Astrocyte (in vitro differentiated cells and primary cell): ENCODE measurements at regions not wholly inside any gene's neighbourhood (a gene's known extent, or its start where the extent isn't known, plus 50 kb on each side); places are given as distances from the start of the nearest gene placed in this dataset.

ENCODE experiments used
- DNase-seq: peaks from one replicate; pipeline ENCODE4 v3.0.0-alpha.2; 2010; ENCODE audit warnings: low read depth
- FAIRE-seq: peaks from 2 replicates; lab custom pipeline; 2011; peaks lifted over from hg19 to GRCh38; lab: Jason Lieb, UNC
- H2AFZ ChIP-seq: 2 replicates; pipeline ENCODE4 v1.6.0; 2012; ENCODE audit warnings: low read depth, low read length, inconsistent platforms
- H3K27ac ChIP-seq: 2 replicates; pipeline ENCODE4 v1.5.1; 2011; ENCODE audit warnings: low read depth, low read length, inconsistent platforms
- H3K27me3 ChIP-seq: 2 replicates; pipeline ENCODE4 v1.6.0; 2011; ENCODE audit warnings: low read length, inconsistent platforms; ENCODE audit not compliant: insufficient read depth
- H3K36me3 ChIP-seq: 2 replicates; pipeline ENCODE4 v1.5.1; 2011; ENCODE audit warnings: low read length, inconsistent platforms; ENCODE audit not compliant: insufficient read depth
- H3K4me1 ChIP-seq: 2 replicates; pipeline ENCODE4 v1.5.1; 2011; ENCODE audit warnings: low read length, inconsistent platforms; ENCODE audit not compliant: insufficient read depth
- H3K4me2 ChIP-seq: 2 replicates; pipeline ENCODE4 v1.6.0; 2012; ENCODE audit warnings: low read length, inconsistent platforms
- H3K4me3 ChIP-seq: 2 replicates; pipeline ENCODE4 v1.5.1; 2011; ENCODE audit warnings: low read depth, mild to moderate bottlenecking, low read length, inconsistent platforms; ENCODE audit not compliant: insufficient read depth
- H3K79me2 ChIP-seq: 2 replicates; pipeline ENCODE4 v1.6.0; 2012; ENCODE audit warnings: mild to moderate bottlenecking, low read length, inconsistent platforms; ENCODE audit not compliant: insufficient read depth
- H3K9ac ChIP-seq: 2 replicates; pipeline ENCODE4 v1.6.0; 2012; ENCODE audit warnings: mild to moderate bottlenecking, low read length, inconsistent platforms
- H3K9me3 ChIP-seq: 2 replicates; pipeline ENCODE4 v1.5.1; 2012; ENCODE audit warnings: low read depth, mild to moderate bottlenecking, low read length, inconsistent platforms; ENCODE audit not compliant: insufficient read depth
- H4K20me1 ChIP-seq: 2 replicates; pipeline ENCODE4 v1.6.0; 2012; ENCODE audit warnings: low read length, inconsistent platforms; ENCODE audit not compliant: insufficient read depth
- H3K27ac Mint-ChIP-seq: one replicate; pipeline ENCODE4 v1.8.0; 2021; ENCODE audit warnings: mild to moderate bottlenecking, mixed read lengths; ENCODE audit not compliant: unreplicated experiment
- H3K27me3 Mint-ChIP-seq: one replicate; pipeline ENCODE4 v1.8.0; 2021; ENCODE audit warnings: low read depth, mixed read lengths; ENCODE audit not compliant: unreplicated experiment
- H3K36me3 Mint-ChIP-seq: one replicate; pipeline ENCODE4 v1.8.0; 2021; ENCODE audit warnings: low read depth, mixed read lengths; ENCODE audit not compliant: unreplicated experiment
- H3K4me1 Mint-ChIP-seq: one replicate; pipeline ENCODE4 v1.8.0; 2021; ENCODE audit warnings: low read depth, mixed read lengths; ENCODE audit not compliant: unreplicated experiment
- H3K4me3 Mint-ChIP-seq: one replicate; pipeline ENCODE4 v1.8.0; 2021; ENCODE audit warnings: mild to moderate bottlenecking, moderate library complexity, mixed read lengths; ENCODE audit not compliant: unreplicated experiment
- H3K9me3 Mint-ChIP-seq: one replicate; pipeline ENCODE4 v1.8.0; 2021; ENCODE audit warnings: mild to moderate bottlenecking, mixed read lengths; ENCODE audit not compliant: unreplicated experiment
- EZH2 ChIP-seq: IDR thresholded peaks from 2 replicates; pipeline ENCODE4 v1.6.1; 2012; ENCODE audit warnings: mild to moderate bottlenecking, low read length, inconsistent platforms; ENCODE audit not compliant: insufficient read depth
- TF ChIP-seq, protein P1 (sequence below): IDR thresholded peaks from 2 replicates; pipeline ENCODE4 v1.5.1; 2011; ENCODE audit warnings: low read depth, mild to moderate bottlenecking, inconsistent platforms, low read length, moderate library complexity; ENCODE audit not compliant: insufficient read depth

- Histone ChIP-seq H3K9ac (no peak overlapping the region), H3K4me2 (no peak overlapping the region), H3K4me1 (peaks cover 13% of the 10 kb centered on the region), H3K9me3 (no peaks in the 10 kb centered on the region), H3K79me2 (no peaks in the 10 kb centered on the region), H3K4me3 (no peak overlapping the region), H3K36me3 (no peaks in the 10 kb centered on the region), H3K27ac (no peak overlapping the region), H3K27me3 (no peaks in the 10 kb centered on the region), H2AFZ (no peak overlapping the region), H4K20me1 (no peaks in the 10 kb centered on the region)
- Mint-ChIP-seq H3K9me3 (peaks cover 7% of the 10 kb centered on the region), H3K4me3 (no peak overlapping the region), H3K36me3 (no peaks in the 10 kb centered on the region), H3K27me3 (peaks cover 23% of the 10 kb centered on the region), H3K27ac (no peak overlapping the region), H3K4me1 (no peaks in the 10 kb centered on the region)
- FAIRE-seq (no peak), DNase-seq (no peak)
- TF ChIP-seq, protein P1, sequence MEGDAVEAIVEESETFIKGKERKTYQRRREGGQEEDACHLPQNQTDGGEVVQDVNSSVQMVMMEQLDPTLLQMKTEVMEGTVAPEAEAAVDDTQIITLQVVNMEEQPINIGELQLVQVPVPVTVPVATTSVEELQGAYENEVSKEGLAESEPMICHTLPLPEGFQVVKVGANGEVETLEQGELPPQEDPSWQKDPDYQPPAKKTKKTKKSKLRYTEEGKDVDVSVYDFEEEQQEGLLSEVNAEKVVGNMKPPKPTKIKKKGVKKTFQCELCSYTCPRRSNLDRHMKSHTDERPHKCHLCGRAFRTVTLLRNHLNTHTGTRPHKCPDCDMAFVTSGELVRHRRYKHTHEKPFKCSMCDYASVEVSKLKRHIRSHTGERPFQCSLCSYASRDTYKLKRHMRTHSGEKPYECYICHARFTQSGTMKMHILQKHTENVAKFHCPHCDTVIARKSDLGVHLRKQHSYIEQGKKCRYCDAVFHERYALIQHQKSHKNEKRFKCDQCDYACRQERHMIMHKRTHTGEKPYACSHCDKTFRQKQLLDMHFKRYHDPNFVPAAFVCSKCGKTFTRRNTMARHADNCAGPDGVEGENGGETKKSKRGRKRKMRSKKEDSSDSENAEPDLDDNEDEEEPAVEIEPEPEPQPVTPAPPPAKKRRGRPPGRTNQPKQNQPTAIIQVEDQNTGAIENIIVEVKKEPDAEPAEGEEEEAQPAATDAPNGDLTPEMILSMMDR: no peak
- TF ChIP-seq EZH2: no peak
Observed at GRCh38 chr5:174558190-174558589, 166.2 kb upstream of the MSX2 start.

DNA sequence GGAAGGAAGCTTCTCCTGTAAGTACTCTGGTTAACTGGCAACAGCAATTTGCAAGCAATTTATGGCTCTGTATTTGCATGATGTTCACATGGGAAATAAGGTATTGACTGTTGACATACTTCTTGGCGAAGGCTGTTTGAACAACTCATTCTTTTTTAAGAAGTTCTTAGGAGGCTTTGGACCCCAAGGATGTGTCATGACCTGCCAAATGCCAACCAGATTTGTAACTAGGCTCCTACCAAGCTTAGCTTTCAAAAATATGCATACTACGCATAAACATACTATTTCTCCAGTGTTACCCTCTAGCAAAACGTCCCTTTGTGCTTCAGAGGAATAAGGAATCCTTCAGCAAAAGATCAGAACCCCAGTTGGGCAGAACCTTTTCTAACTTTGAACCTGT lies 165.2 kb upstream of the MSX2 start:
- no peaks in the 10 kb centered on the region for H3K9me3 ChIP-seq
- H3K27me3 Mint-ChIP-seq: peaks cover 25% of the 10 kb centered on the region
- no peak overlapping the region for H3K4me3 Mint-ChIP-seq
- DNase-seq (peak; percentile 68), FAIRE-seq (no peak)
- no peak overlapping the region for H3K27ac Mint-ChIP-seq
- peaks cover 10% of the 10 kb centered on the region for H3K4me1 ChIP-seq
- H3K9me3 Mint-ChIP-seq: peaks cover 7% of the 10 kb centered on the region
- H3K79me2 ChIP-seq: no peaks in the 10 kb centered on the region
- peak overlapping the region; percentile 46 for H3K4me2 ChIP-seq
- TF ChIP-seq, protein P1: no peak
- no peak for TF ChIP-seq EZH2
- H3K27ac ChIP-seq: peak overlapping the region; percentile 37
- no peaks in the 10 kb centered on the region for H4K20me1 ChIP-seq
- H3K9ac ChIP-seq: peak overlapping the region; percentile 23
- no peak overlapping the region for H3K4me3 ChIP-seq
- no peaks in the 10 kb centered on the region for H3K36me3 ChIP-seq
- H3K36me3 Mint-ChIP-seq: no peaks in the 10 kb centered on the region
- no peaks in the 10 kb centered on the region for H3K4me1 Mint-ChIP-seq
- no peak overlapping the region for H2AFZ ChIP-seq
- no peaks in the 10 kb centered on the region for H3K27me3 ChIP-seq

- Histone ChIP-seq H3K79me2 (no peaks in the 10 kb centered on the region), H3K4me3 (no peak overlapping the region), H3K9me3 (no peaks in the 10 kb centered on the region), H3K4me1 (peaks cover 10% of the 10 kb centered on the region), H4K20me1 (no peaks in the 10 kb centered on the region), H3K27ac (peak overlapping the region; percentile 37), H3K27me3 (no peaks in the 10 kb centered on the region), H2AFZ (no peak overlapping the region), H3K36me3 (no peaks in the 10 kb centered on the region), H3K9ac (peak overlapping the region; percentile 23), H3K4me2 (peak overlapping the region; percentile 46)
- H3K4me1 Mint-ChIP-seq: no peaks in the 10 kb centered on the region
- DNase-seq (no peak), FAIRE-seq (no peak)
- H3K36me3 Mint-ChIP-seq: no peaks in the 10 kb centered on the region
- no peak overlapping the region for H3K4me3 Mint-ChIP-seq
- no peak overlapping the region for H3K27ac Mint-ChIP-seq
- TF ChIP-seq EZH2: no peak
- TF ChIP-seq, protein P1: no peak
- H3K9me3 Mint-ChIP-seq: peaks cover 7% of the 10 kb centered on the region
- H3K27me3 Mint-ChIP-seq: peaks cover 28% of the 10 kb centered on the region
Observed at GRCh38 chr5:174559566-174560090, 164.8 kb upstream of the MSX2 start.
